AG09309 (cell line): ENCODE measurements at regions not wholly inside any gene's neighbourhood (a gene's known extent, or its start where the extent isn't known, plus 50 kb on each side); places are given as distances from the start of the nearest gene placed in this dataset.

Source experiments
- DNase-seq: peaks from one replicate; pipeline ENCODE4 v3.0.0-alpha.2; 2010; ENCODE audit warnings: low read depth
- H3K4me3 ChIP-seq: 2 replicates; pipeline ENCODE4 v1.5.1; 2011; ENCODE audit warnings: mild to moderate bottlenecking, low read depth, low read length, moderate library complexity; ENCODE audit not compliant: control insufficient read depth
- CTCF ChIP-seq: IDR thresholded peaks from 2 replicates; pipeline ENCODE4 v1.5.1; 2011; ENCODE audit warnings: mild to moderate bottlenecking, low read depth, low read length, inconsistent platforms; ENCODE audit not compliant: insufficient read depth, control insufficient read depth; ENCODE audit errors: missing control alignments

- no peak for TF ChIP-seq CTCF
- no peak overlapping the region for H3K4me3 ChIP-seq
- no peak for DNase-seq
Observed at GRCh38 chr13:40478775-40479174, 187.7 kb downstream of the FOXO1 start.

GRCh38 chr13:40479196-40479845 is 187.1 kb downstream of the FOXO1 start:
- no peak overlapping the region for H3K4me3 ChIP-seq
- DNase-seq, result no peak
- no peak for TF ChIP-seq CTCF

- DNase-seq, result no peak
- no peak overlapping the region for H3K4me3 ChIP-seq
- no peak for TF ChIP-seq CTCF
Observed at GRCh38 chr13:40480012-40480914, 186.2 kb downstream of the FOXO1 start.

GRCh38 chr13:40480915-40481516 is 185.4 kb downstream of the FOXO1 start:
- DNase-seq, result no peak
- no peak for TF ChIP-seq CTCF
- H3K4me3 ChIP-seq, result no peak overlapping the region

- no peak for TF ChIP-seq CTCF
- no peak overlapping the region for H3K4me3 ChIP-seq
- no peak for DNase-seq
Observed at GRCh38 chr13:40483601-40484000, 182.8 kb downstream of the FOXO1 start.

- TF ChIP-seq CTCF, result no peak
- H3K4me3 ChIP-seq, result no peak overlapping the region
- no peak for DNase-seq
Observed at GRCh38 chr13:40484101-40484800, 182.2 kb downstream of the FOXO1 start.
